IMR-90 (cell line): ENCODE measurements at regions not wholly inside any gene's neighbourhood (a gene's known extent, or its start where the extent isn't known, plus 50 kb on each side); places are given as distances from the start of the nearest gene placed in this dataset.

Experiments used
- ATAC-seq: fragments of 200-7000 bp; cut with Tn5 transposase; 2 replicates; pipeline ENCODE4 v1.9.1; 2020; ENCODE audit warnings: low read depth, mild to moderate bottlenecking, moderate library complexity
- BruUV-seq: library from RNA; stranded (reverse); fragments of 400-500 nt; replicated peaks from 2 replicates; lab custom pipeline; 2021; lab: Mats Ljungman, UMichigan
- CTCF ChIA-PET: fragments of 300-600 bp; formaldehyde crosslinking; extraction: SDS; loops from one replicate; lab custom pipeline; 2021; ENCODE audit warnings: antibody characterized with exemption; lab: Yijun Ruan, JAX
- POLR2A ChIA-PET: fragments of 300-600 bp; sonication (Branson Sonifier 250); formaldehyde crosslinking; loops from one replicate; lab custom pipeline; 2022; ENCODE audit warnings: antibody characterized with exemption; ENCODE audit not compliant: unreplicated experiment; lab: Charles Lee
- DNase-seq: peaks from one replicate; pipeline ENCODE4 v3.0.0; 2013
- H2AFZ ChIP-seq: replicated peaks from 2 replicates; pipeline ENCODE3; 2013; ENCODE audit warnings: low read length, mild to moderate bottlenecking; ENCODE audit not compliant: poor library complexity
- H2AK5ac ChIP-seq: 2 replicates; pipeline ENCODE4 v1.6.1; 2013; ENCODE audit warnings: low read depth, low read length, inconsistent platforms
- H2AK9ac ChIP-seq: replicated peaks from 2 replicates; pipeline ENCODE3; 2013; ENCODE audit warnings: mild to moderate bottlenecking, low read depth, low read length, moderate library complexity; ENCODE audit not compliant: poor library complexity
- H2BK120ac ChIP-seq: 2 replicates; pipeline ENCODE4 v1.6.1; 2013; ENCODE audit warnings: low read depth, low read length, inconsistent platforms
- H2BK15ac ChIP-seq: 3 replicates; pipeline ENCODE4 v1.6.1; 2013; ENCODE audit warnings: low read depth, low read length, inconsistent platforms
- H2BK20ac ChIP-seq: 2 replicates; pipeline ENCODE4 v1.6.1; 2013; ENCODE audit warnings: low read depth, mild to moderate bottlenecking, inconsistent platforms, low read length, moderate library complexity
- H2BK5ac ChIP-seq: 2 replicates; pipeline ENCODE4 v1.6.1; 2013; ENCODE audit warnings: mild to moderate bottlenecking, low read depth, low read length, inconsistent platforms; ENCODE audit not compliant: poor library complexity, severe bottlenecking
- H3K14ac ChIP-seq: replicated peaks from 2 replicates; pipeline ENCODE4 v1.6.1; 2013; ENCODE audit warnings: low read depth, low read length, inconsistent platforms
- H3K18ac ChIP-seq: 2 replicates; pipeline ENCODE4 v1.6.1; 2013; ENCODE audit warnings: low read depth, low read length, control low read depth
- H3K23ac ChIP-seq: 2 replicates; pipeline ENCODE4 v1.6.1; 2013; ENCODE audit warnings: low read depth, low read length, inconsistent platforms
- H3K27ac ChIP-seq: 2 replicates; pipeline ENCODE4 v1.5.1; 2013; ENCODE audit warnings: mild to moderate bottlenecking, control low read depth, low read length; ENCODE audit not compliant: insufficient read depth
- H3K27me3 ChIP-seq: 2 replicates; pipeline ENCODE4 v1.6.1; 2013; ENCODE audit warnings: low read length; ENCODE audit not compliant: control insufficient read depth, insufficient read depth
- H3K36me3 ChIP-seq: 2 replicates; pipeline ENCODE4 v1.6.1; 2013; ENCODE audit warnings: low read length, mixed read lengths; ENCODE audit not compliant: control insufficient read depth, insufficient read depth
- H3K4ac ChIP-seq: 2 replicates; pipeline ENCODE4 v1.6.1; 2013; ENCODE audit warnings: low read depth, low read length, inconsistent platforms
- H3K4me1 ChIP-seq: 2 replicates; pipeline ENCODE4 v1.6.1; 2013; ENCODE audit warnings: low read length, mixed read lengths; ENCODE audit not compliant: control insufficient read depth, insufficient read depth
- H3K4me2 ChIP-seq: 2 replicates; pipeline ENCODE4 v1.6.1; 2013; ENCODE audit warnings: low read depth, mild to moderate bottlenecking, control low read depth, low read length, moderate library complexity
- H3K4me3 ChIP-seq: 2 replicates; pipeline ENCODE4 v1.5.1; 2013; ENCODE audit warnings: low read depth, mild to moderate bottlenecking, control low read depth, low read length, moderate library complexity; ENCODE audit not compliant: insufficient read depth
- H3K56ac ChIP-seq: 2 replicates; pipeline ENCODE4 v1.6.1; 2013; ENCODE audit warnings: low read length, inconsistent platforms; ENCODE audit not compliant: insufficient read depth; ENCODE audit errors: extremely low read depth
- H3K79me1 ChIP-seq, 2 experiments: 2 replicates each; pipeline ENCODE4 v1.6.1; 2013; ENCODE audit warnings: low read length in 2 of 2, inconsistent platforms in 1 of 2, low read depth in 1 of 2
- H3K9ac ChIP-seq: 2 replicates; pipeline ENCODE4 v1.6.1; 2013; ENCODE audit warnings: low read depth, low read length, control low read depth
- H3K9me1 ChIP-seq: 2 replicates; pipeline ENCODE4 v1.6.1; 2013; ENCODE audit warnings: low read length, inconsistent platforms; ENCODE audit not compliant: insufficient read depth
- H3K9me3 ChIP-seq: 2 replicates; pipeline ENCODE4 v1.6.1; 2013; ENCODE audit warnings: low read length; ENCODE audit not compliant: control insufficient read depth, insufficient read depth
- H4K20me1 ChIP-seq: 2 replicates; pipeline ENCODE4 v1.6.1; 2013; ENCODE audit warnings: low read length, inconsistent platforms; ENCODE audit not compliant: insufficient read depth
- H4K5ac ChIP-seq: 2 replicates; pipeline ENCODE4 v1.6.1; 2013; ENCODE audit warnings: mild to moderate bottlenecking, low read depth, low read length, control low read depth
- H4K8ac ChIP-seq, 2 experiments: 2 replicates each; pipeline ENCODE4 v1.6.1; 2013; ENCODE audit warnings: low read depth in 2 of 2, low read length in 2 of 2, control low read depth in 1 of 2, inconsistent platforms in 1 of 2
- H4K91ac ChIP-seq: 2 replicates; pipeline ENCODE4 v1.6.1; 2013; ENCODE audit warnings: low read depth, low read length, inconsistent platforms; ENCODE audit not compliant: insufficient read depth
- BHLHE40 ChIP-seq: fragments of 150-350 bp; IDR thresholded peaks from 2 replicates; pipeline ENCODE4 v1.6.1; 2016; ENCODE audit warnings: mild to moderate bottlenecking, low read depth, low read length
- CEBPB ChIP-seq: IDR thresholded peaks from 2 replicates; pipeline ENCODE4 v1.6.1; 2012; ENCODE audit warnings: low read depth, low read length, improper control_type of control experiment
- FOS ChIP-seq: fragments of 150-350 bp; IDR thresholded peaks from 2 replicates; pipeline ENCODE4 v1.6.1; 2016; ENCODE audit warnings: low read depth, low read length
- MAFK ChIP-seq: IDR thresholded peaks from 2 replicates; pipeline ENCODE4 v1.6.1; 2012; ENCODE audit warnings: low read depth, low read length, improper control_type of control experiment
- MAZ ChIP-seq: IDR thresholded peaks from 2 replicates; pipeline ENCODE4 v1.6.1; 2012; ENCODE audit warnings: low read depth, mild to moderate bottlenecking, low read length, improper control_type of control experiment, moderate library complexity, borderline replicate concordance
- MXI1 ChIP-seq: IDR thresholded peaks from 2 replicates; pipeline ENCODE4 v1.6.1; 2012; ENCODE audit warnings: low read depth, mild to moderate bottlenecking, low read length, moderate library complexity, borderline replicate concordance
- RAD21 ChIP-seq: IDR thresholded peaks from 2 replicates; pipeline ENCODE4 v1.6.1; 2012; ENCODE audit warnings: low read length, improper control_type of control experiment
- RFX5 ChIP-seq: IDR thresholded peaks from 2 replicates; pipeline ENCODE4 v1.8.0; 2012; ENCODE audit warnings: low read depth, mild to moderate bottlenecking, low read length, moderate library complexity
- WGBS, 2 experiments: methylation state at CpG; one replicate each; pipeline versions ENCODE4 v1.1.5 to v1.1.7; 2013; ENCODE audit warnings: missing lambda C conversion rate in 2 of 2; ENCODE audit not compliant: insufficient read length in 1 of 2; ENCODE audit errors: extremely low coverage in 2 of 2; 5-methylcytosine and 5-hydroxymethylcytosine counted together
- dilution Hi-C: fragments of 300-500 bp; cut with HindIII; formaldehyde crosslinking; loops from one replicate; pipeline ENCODE4 v1.14.3; 2018; ENCODE audit warnings: low sequenced_read_pairs; ENCODE audit not compliant: unreplicated experiment
- in situ Hi-C: fragments of 300-500 bp; cut with MboI; formaldehyde crosslinking; loops from 3 replicates; pipeline ENCODE4 v1.14.3; 2019; ENCODE audit warnings: low sequenced_read_pairs, inconsistent platforms, mixed read lengths
- intact Hi-C: fragments of 100-400 bp; cut with micrococcal nuclease; formaldehyde crosslinking; loops from 2 replicates; pipeline ENCODE4 v1.10.0; 2022
- TF ChIP-seq, protein P1 (sequence below): fragments of 150-350 bp; IDR thresholded peaks from 2 replicates; pipeline ENCODE4 v1.6.1; 2016; ENCODE audit warnings: low read depth, mild to moderate bottlenecking, low read length, moderate library complexity, borderline replicate concordance

DNA sequence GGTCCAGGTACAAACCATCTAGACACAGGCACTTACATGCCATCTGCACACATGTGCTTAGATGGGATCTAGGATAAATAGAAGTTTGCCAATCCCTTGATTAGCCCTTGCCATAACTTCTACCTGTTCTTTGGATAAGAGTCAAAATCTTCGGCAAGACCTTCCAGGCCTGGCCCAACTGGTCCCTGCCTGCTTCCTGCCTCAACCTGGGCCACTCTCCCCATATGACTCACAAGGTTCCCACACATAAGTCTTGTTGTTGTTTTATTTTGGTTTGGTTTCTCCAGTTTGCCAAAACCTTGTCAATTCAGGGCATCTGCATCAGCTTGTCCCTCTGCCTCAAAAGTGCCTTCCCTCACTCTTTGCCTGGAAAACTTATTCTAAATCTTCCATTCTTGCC is 95.3 kb upstream of the XYLT1 start:
- H2AK9ac ChIP-seq, result no peak overlapping the region
- peaks cover 9% of the 10 kb centered on the region for H3K27me3 ChIP-seq
- H4K20me1 ChIP-seq, result no peaks in the 10 kb centered on the region
- no peak overlapping the region for H3K9ac ChIP-seq
- no TSS peak for BruUV-seq
- dilution Hi-C loops, result no loop called here
- H2BK5ac ChIP-seq, result no peak overlapping the region
- ChIA-PET CTCF (interaction anchor here (1.6 kb wide), 1 partner anchor 13 kb away, joined by 4 read pairs; no protein-coding TSS in a partner anchor), POLR2A (no interaction called here)
- no peaks in the 10 kb centered on the region for H3K79me1 ChIP-seq
- in situ Hi-C loops, result no loop called here
- ATAC-seq (no peak), DNase-seq (no peak)
- no peak for TF ChIP-seq RFX5
- TF ChIP-seq CEBPB, result no peak
- TF ChIP-seq RAD21, result no peak
- TF ChIP-seq, protein P1, sequence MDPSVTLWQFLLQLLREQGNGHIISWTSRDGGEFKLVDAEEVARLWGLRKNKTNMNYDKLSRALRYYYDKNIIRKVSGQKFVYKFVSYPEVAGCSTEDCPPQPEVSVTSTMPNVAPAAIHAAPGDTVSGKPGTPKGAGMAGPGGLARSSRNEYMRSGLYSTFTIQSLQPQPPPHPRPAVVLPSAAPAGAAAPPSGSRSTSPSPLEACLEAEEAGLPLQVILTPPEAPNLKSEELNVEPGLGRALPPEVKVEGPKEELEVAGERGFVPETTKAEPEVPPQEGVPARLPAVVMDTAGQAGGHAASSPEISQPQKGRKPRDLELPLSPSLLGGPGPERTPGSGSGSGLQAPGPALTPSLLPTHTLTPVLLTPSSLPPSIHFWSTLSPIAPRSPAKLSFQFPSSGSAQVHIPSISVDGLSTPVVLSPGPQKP, result no peak
- no peak for TF ChIP-seq MAZ
- no peak for TF ChIP-seq MXI1
- no peak for TF ChIP-seq MAFK
- no peak for TF ChIP-seq BHLHE40
- TF ChIP-seq FOS, result no peak
- H3K4me3 ChIP-seq, result no peak overlapping the region
- H3K27ac ChIP-seq, result no peak overlapping the region
- no peak overlapping the region for H2AFZ ChIP-seq
- no peak overlapping the region for H4K91ac ChIP-seq
- H3K23ac ChIP-seq, result no peak overlapping the region
- H2BK20ac ChIP-seq, result no peak overlapping the region
- no peak overlapping the region for H2BK15ac ChIP-seq
- no peak overlapping the region for H3K14ac ChIP-seq
- intact Hi-C loops, result no loop called here
- H3K56ac ChIP-seq, result no peak overlapping the region
- H2AK5ac ChIP-seq, result no peak overlapping the region
- no peak overlapping the region for H3K18ac ChIP-seq
- no peaks in the 10 kb centered on the region for H3K9me3 ChIP-seq
- H3K4me1 ChIP-seq, result no peaks in the 10 kb centered on the region
- no peak overlapping the region for H4K8ac ChIP-seq
- no peaks in the 10 kb centered on the region for H3K36me3 ChIP-seq
- no peak overlapping the region for H3K4me2 ChIP-seq
- WGBS, 2 experiments, result no CpG with 5 or more reads among the region's 1 CpG
- H3K9me1 ChIP-seq, result no peaks in the 10 kb centered on the region
- no peak overlapping the region for H4K5ac ChIP-seq
- H2BK120ac ChIP-seq, result no peak overlapping the region
- H3K4ac ChIP-seq, result no peak overlapping the region
